ENCODE measurements at regions not wholly inside any gene's neighbourhood (a gene's known extent, or its start where the extent isn't known, plus 50 kb on each side); places are given as distances from the start of the nearest gene placed in this dataset.

DNA sequence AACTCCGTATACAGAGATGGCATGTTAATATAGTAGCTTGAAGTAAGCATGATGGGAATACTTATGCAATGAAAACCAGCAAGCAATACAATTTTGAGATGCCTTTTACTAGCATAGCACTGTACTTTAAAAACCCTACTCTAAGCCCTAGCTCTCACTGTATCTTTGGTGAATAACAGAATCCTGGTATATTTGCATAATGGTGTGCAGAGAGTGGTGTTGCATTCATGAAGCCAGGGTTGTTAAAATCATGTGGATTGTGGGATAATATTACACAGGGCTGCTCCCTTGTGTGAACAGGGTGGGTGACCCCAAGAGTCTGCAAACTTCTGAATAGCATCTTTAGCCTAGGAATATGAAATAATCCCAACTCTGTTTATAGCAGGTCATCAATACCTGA lies 105.2 kb upstream of the BMP2 start:
- TF ChIP-seq POLR2A (IDR thresholded peaks at IDR 0.05): no peak
- TF ChIP-seq, protein P1, sequence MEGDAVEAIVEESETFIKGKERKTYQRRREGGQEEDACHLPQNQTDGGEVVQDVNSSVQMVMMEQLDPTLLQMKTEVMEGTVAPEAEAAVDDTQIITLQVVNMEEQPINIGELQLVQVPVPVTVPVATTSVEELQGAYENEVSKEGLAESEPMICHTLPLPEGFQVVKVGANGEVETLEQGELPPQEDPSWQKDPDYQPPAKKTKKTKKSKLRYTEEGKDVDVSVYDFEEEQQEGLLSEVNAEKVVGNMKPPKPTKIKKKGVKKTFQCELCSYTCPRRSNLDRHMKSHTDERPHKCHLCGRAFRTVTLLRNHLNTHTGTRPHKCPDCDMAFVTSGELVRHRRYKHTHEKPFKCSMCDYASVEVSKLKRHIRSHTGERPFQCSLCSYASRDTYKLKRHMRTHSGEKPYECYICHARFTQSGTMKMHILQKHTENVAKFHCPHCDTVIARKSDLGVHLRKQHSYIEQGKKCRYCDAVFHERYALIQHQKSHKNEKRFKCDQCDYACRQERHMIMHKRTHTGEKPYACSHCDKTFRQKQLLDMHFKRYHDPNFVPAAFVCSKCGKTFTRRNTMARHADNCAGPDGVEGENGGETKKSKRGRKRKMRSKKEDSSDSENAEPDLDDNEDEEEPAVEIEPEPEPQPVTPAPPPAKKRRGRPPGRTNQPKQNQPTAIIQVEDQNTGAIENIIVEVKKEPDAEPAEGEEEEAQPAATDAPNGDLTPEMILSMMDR (IDR thresholded peaks at IDR 0.05): no peak
